Peyer's patch (tissue), 4 donors: ENCODE measurements at regions not wholly inside any gene's neighbourhood (a gene's known extent, or its start where the extent isn't known, plus 50 kb on each side); places are given as distances from the start of the nearest gene placed in this dataset.

Source experiments
- POLR2A ChIP-seq, 2 donors: fragments of 450-650 bp; IDR thresholded peaks; one replicate each; pipeline ENCODE4 v1.5.1; 2017; ENCODE audit warnings: antibody characterized with exemption in 2 of 2, mild to moderate bottlenecking in 2 of 2, moderate library complexity in 2 of 2
- TF ChIP-seq, protein P1 (sequence below), 6 experiments: fragments of 450-650 bp in 4 of 6; fragments of 200-600 bp in 2 of 6; sonication (generic) in 1 of 6; IDR thresholded peaks; one replicate each; pipeline ENCODE4 v1.5.1; 2017 to 2019; ENCODE audit warnings: antibody characterized with exemption in 6 of 6, mild to moderate bottlenecking in 3 of 6, moderate library complexity in 1 of 6

DNA sequence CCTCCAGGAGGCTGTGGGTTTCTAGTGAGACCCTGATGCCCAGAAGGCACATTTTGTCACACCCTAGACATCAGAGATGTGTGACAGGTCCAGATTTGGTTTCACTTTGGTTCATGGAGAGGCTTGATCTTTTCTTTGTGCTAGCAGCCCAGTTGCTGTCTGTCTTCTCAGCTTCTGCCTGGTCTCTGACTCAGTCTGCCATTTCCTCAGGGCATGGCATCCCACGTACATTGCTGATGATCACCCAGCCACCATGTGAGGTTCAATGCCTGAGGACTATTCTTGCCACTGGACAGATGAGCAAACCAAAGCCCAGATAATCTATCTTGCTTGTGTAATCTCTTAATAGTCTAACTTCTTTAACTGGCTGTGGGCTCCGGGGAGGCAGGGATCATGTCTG is 144.9 kb upstream of the MRPS22 start:
- TF ChIP-seq, protein P1, sequence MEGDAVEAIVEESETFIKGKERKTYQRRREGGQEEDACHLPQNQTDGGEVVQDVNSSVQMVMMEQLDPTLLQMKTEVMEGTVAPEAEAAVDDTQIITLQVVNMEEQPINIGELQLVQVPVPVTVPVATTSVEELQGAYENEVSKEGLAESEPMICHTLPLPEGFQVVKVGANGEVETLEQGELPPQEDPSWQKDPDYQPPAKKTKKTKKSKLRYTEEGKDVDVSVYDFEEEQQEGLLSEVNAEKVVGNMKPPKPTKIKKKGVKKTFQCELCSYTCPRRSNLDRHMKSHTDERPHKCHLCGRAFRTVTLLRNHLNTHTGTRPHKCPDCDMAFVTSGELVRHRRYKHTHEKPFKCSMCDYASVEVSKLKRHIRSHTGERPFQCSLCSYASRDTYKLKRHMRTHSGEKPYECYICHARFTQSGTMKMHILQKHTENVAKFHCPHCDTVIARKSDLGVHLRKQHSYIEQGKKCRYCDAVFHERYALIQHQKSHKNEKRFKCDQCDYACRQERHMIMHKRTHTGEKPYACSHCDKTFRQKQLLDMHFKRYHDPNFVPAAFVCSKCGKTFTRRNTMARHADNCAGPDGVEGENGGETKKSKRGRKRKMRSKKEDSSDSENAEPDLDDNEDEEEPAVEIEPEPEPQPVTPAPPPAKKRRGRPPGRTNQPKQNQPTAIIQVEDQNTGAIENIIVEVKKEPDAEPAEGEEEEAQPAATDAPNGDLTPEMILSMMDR (IDR thresholded peaks at IDR 0.05): no peak
- no peak for TF ChIP-seq POLR2A (IDR thresholded peaks at IDR 0.05)
